ENCODE measurements at regions not wholly inside any gene's neighbourhood (a gene's known extent, or its start where the extent isn't known, plus 50 kb on each side); places are given as distances from the start of the nearest gene placed in this dataset.

GRCh38 chr4:140806163-140806562 lies 50.0 kb upstream of the TBC1D9 start:
- H3K79me2 ChIP-seq (ENCODE audit: insufficient read depth, low read length) = no peaks in the 10 kb centered on the region
- no peaks in the 10 kb centered on the region for H4K20me1 ChIP-seq (ENCODE audit: low read depth, low read length)
- no peak overlapping the region for H2AFZ ChIP-seq (ENCODE audit: low read depth, low read length, severe bottlenecking)
- TF ChIP-seq EZH2phosphoT487 (conservative IDR thresholded peaks at IDR 0.05; ENCODE audit: low read length) = no peak
- TF ChIP-seq, protein P1, sequence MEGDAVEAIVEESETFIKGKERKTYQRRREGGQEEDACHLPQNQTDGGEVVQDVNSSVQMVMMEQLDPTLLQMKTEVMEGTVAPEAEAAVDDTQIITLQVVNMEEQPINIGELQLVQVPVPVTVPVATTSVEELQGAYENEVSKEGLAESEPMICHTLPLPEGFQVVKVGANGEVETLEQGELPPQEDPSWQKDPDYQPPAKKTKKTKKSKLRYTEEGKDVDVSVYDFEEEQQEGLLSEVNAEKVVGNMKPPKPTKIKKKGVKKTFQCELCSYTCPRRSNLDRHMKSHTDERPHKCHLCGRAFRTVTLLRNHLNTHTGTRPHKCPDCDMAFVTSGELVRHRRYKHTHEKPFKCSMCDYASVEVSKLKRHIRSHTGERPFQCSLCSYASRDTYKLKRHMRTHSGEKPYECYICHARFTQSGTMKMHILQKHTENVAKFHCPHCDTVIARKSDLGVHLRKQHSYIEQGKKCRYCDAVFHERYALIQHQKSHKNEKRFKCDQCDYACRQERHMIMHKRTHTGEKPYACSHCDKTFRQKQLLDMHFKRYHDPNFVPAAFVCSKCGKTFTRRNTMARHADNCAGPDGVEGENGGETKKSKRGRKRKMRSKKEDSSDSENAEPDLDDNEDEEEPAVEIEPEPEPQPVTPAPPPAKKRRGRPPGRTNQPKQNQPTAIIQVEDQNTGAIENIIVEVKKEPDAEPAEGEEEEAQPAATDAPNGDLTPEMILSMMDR (IDR thresholded peaks at IDR 0.05; ENCODE audit: insufficient read depth, low read length, poor library complexity, severe bottlenecking) = no peak
- H3K36me3 ChIP-seq (ENCODE audit: low read length) = no peaks in the 10 kb centered on the region
- no peaks in the 10 kb centered on the region for H3K27me3 ChIP-seq (ENCODE audit: low read length)
- H3K27ac ChIP-seq (ENCODE audit: low read depth, low read length) = no peak overlapping the region
- no peak overlapping the region for H3K4me2 ChIP-seq (ENCODE audit: low read depth, low read length, poor library complexity, severe bottlenecking)
- H3K9ac ChIP-seq (ENCODE audit: low read length) = no peak overlapping the region
- no peak overlapping the region for H3K4me3 ChIP-seq (ENCODE audit: insufficient read depth, low read length, poor library complexity, severe bottlenecking)
- no peaks in the 10 kb centered on the region for H3K9me3 ChIP-seq (ENCODE audit: insufficient read depth, low read length)
- H3K9me2 ChIP-seq (replicated peaks; ENCODE audit: insufficient read depth, low read length) = no peaks in the 10 kb centered on the region
- H3F3A ChIP-seq (ENCODE audit: insufficient read depth) = peaks cover 6% of the 10 kb centered on the region
